ENCODE measurements at regions not wholly inside any gene's neighbourhood (a gene's known extent, or its start where the extent isn't known, plus 50 kb on each side); places are given as distances from the start of the nearest gene placed in this dataset.

DNA sequence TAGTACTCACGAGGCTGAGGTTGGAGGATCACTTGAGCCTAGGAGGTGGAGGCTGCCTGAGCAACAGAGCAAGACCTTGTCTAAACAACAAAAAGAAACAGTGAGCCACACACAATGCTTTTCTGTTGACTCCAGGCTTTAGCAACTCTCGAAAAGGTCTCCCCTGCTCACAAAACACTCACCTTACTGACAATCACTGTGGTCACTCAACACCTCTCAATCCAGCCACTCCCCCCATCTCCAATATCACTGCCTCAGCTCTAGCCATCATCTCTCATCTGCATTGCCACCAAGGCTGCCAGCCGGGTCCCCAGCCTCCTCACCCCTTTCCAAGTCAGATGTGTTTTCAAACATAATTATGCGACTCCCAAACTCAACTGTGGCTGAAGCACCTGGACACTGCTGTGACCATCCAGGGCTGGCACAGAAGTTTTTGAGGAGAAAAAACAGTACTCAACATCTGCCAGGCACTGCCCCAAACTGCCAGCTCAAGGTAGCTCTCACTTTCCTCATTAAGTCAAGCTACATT is 218.0 kb upstream of the ARID1B start:
- Histone ChIP-seq H3K9me3 (no peaks in the 10 kb centered on the region), H3K27me3 (no peaks in the 10 kb centered on the region), H3K36me3 (no peaks in the 10 kb centered on the region), H3K4me3 (no peak overlapping the region), H3K27ac (no peak overlapping the region), H3K4me1 (no peaks in the 10 kb centered on the region)
- WGBS = 93% methylated on average over 4 of the region's 4 CpGs
- TF ChIP-seq POLR2AphosphoS5 (IDR thresholded peaks at IDR 0.05) = no peak
- TF ChIP-seq, protein P1, sequence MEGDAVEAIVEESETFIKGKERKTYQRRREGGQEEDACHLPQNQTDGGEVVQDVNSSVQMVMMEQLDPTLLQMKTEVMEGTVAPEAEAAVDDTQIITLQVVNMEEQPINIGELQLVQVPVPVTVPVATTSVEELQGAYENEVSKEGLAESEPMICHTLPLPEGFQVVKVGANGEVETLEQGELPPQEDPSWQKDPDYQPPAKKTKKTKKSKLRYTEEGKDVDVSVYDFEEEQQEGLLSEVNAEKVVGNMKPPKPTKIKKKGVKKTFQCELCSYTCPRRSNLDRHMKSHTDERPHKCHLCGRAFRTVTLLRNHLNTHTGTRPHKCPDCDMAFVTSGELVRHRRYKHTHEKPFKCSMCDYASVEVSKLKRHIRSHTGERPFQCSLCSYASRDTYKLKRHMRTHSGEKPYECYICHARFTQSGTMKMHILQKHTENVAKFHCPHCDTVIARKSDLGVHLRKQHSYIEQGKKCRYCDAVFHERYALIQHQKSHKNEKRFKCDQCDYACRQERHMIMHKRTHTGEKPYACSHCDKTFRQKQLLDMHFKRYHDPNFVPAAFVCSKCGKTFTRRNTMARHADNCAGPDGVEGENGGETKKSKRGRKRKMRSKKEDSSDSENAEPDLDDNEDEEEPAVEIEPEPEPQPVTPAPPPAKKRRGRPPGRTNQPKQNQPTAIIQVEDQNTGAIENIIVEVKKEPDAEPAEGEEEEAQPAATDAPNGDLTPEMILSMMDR (IDR thresholded peaks at IDR 0.05) = no peak
- TF ChIP-seq EP300 (IDR thresholded peaks at IDR 0.05) = no peak
- TF ChIP-seq POLR2A (IDR thresholded peaks at IDR 0.05) = no peak
- DNase-seq (ENCODE audit: low spot score in 2 of 2) = no peak

GRCh38 chr6:156557911-156558259 is 219.3 kb upstream of the ARID1B start:
- TF ChIP-seq, protein P1 (IDR thresholded peaks at IDR 0.05) = no peak
- no peak for TF ChIP-seq POLR2A (IDR thresholded peaks at IDR 0.05)
- TF ChIP-seq EP300 (IDR thresholded peaks at IDR 0.05) = no peak
- no peak for TF ChIP-seq POLR2AphosphoS5 (IDR thresholded peaks at IDR 0.05)
- H3K9me3 ChIP-seq = no peaks in the 10 kb centered on the region
- no peaks in the 10 kb centered on the region for H3K4me1 ChIP-seq
- 89% methylated on average over 1 of the region's 1 CpG for WGBS
- no peak overlapping the region for H3K27ac ChIP-seq
- H3K4me3 ChIP-seq = no peak overlapping the region
- no peaks in the 10 kb centered on the region for H3K27me3 ChIP-seq
- H3K36me3 ChIP-seq = no peaks in the 10 kb centered on the region
- DNase-seq (ENCODE audit: low spot score in 2 of 2) = no peak

GRCh38 chr6:156557251-156557910 is 219.8 kb upstream of the ARID1B start:
- Histone ChIP-seq H3K36me3 (no peaks in the 10 kb centered on the region), H3K4me1 (no peaks in the 10 kb centered on the region), H3K27ac (no peak overlapping the region), H3K9me3 (no peaks in the 10 kb centered on the region), H3K4me3 (no peak overlapping the region), H3K27me3 (no peaks in the 10 kb centered on the region)
- TF ChIP-seq POLR2A (IDR thresholded peaks at IDR 0.05) (no peak), POLR2AphosphoS5 (IDR thresholded peaks at IDR 0.05) (no peak), EP300 (IDR thresholded peaks at IDR 0.05) (no peak)
- TF ChIP-seq, protein P1 (IDR thresholded peaks at IDR 0.05) = no peak
- WGBS = 61% methylated on average over 11 of the region's 11 CpGs
- no peak for DNase-seq (ENCODE audit: low spot score in 2 of 2)

- H3K27me3 ChIP-seq = no peaks in the 10 kb centered on the region
- H3K27ac ChIP-seq = no peak overlapping the region
- H3K9me3 ChIP-seq = no peaks in the 10 kb centered on the region
- no peaks in the 10 kb centered on the region for H3K36me3 ChIP-seq
- DNase-seq (ENCODE audit: low spot score in 2 of 2) = no peak
- H3K4me3 ChIP-seq = no peak overlapping the region
- WGBS = 89% methylated on average over 5 of the region's 5 CpGs
- no peak for TF ChIP-seq POLR2AphosphoS5 (IDR thresholded peaks at IDR 0.05)
- no peak for TF ChIP-seq EP300 (IDR thresholded peaks at IDR 0.05)
- TF ChIP-seq, protein P1 (IDR thresholded peaks at IDR 0.05) = no peak
- no peak for TF ChIP-seq POLR2A (IDR thresholded peaks at IDR 0.05)
- H3K4me1 ChIP-seq = no peaks in the 10 kb centered on the region
These were observed 220.4 kb upstream of the ARID1B start for GRCh38 chr6:156556811-156557210.

DNA sequence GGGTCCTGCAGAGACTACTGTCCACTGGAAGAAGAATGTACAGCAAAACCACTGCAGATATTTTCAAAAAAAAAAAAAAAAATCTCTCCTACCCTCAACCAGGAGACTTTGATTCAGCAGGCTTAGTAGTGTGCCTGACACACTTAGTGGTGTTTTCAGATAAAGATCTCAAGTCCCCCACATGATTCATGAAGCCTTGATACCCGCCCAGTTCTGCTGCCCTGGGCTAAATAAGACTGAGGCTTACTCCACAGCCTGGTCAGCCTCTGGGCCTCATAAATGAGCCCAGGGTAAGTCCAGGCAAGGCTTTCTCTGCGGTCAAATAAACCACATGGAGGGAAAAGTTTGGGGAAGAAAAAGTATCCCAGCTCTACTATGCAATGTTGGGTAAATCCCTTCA is 222.1 kb upstream of the ARID1B start:
- no peak for TF ChIP-seq EP300 (IDR thresholded peaks at IDR 0.05)
- TF ChIP-seq POLR2AphosphoS5 (IDR thresholded peaks at IDR 0.05) = no peak
- no peak for TF ChIP-seq POLR2A (IDR thresholded peaks at IDR 0.05)
- TF ChIP-seq, protein P1 (IDR thresholded peaks at IDR 0.05) = no peak
- H3K36me3 ChIP-seq = no peaks in the 10 kb centered on the region
- no peak for DNase-seq (ENCODE audit: low spot score in 2 of 2)
- H3K27me3 ChIP-seq = no peaks in the 10 kb centered on the region
- H3K27ac ChIP-seq = no peak overlapping the region
- no peaks in the 10 kb centered on the region for H3K9me3 ChIP-seq
- H3K4me3 ChIP-seq = no peak overlapping the region
- no peaks in the 10 kb centered on the region for H3K4me1 ChIP-seq
- WGBS = 83% methylated on average over 2 of the region's 2 CpGs

All from suprapubic skin (tissue), 4 donors.